ENCODE measurements at regions not wholly inside any gene's neighbourhood (a gene's known extent, or its start where the extent isn't known, plus 50 kb on each side); places are given as distances from the start of the nearest gene placed in this dataset.

DNA sequence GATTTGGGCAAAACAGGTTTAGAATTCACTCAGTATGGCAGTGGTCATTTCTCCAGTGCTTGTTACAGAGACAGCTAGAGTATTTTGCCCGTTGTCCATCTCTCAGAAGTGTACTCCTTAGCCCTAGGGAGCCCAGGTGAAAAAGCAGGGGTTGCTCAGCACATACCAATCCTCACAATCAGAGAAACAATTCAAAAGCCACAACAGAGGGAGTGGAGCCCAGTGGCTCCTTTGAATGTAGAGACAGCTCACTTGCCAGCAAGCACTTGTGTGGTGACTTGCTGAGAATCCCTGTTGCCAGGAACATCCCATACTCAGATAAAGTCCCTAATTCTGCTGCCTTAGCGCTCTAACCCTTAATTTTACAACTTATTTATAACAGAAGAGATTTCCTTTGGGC is 1488.3 kb downstream of the RPA4 start:
- no peak for TF ChIP-seq POLR2A (IDR thresholded peaks at IDR 0.05)
- no peak for DNase-seq
- Histone ChIP-seq H3K9me3 (no peaks in the 10 kb centered on the region), H3K27me3 (no peaks in the 10 kb centered on the region), H3K4me3 (no peak overlapping the region), H3K4me1 (no peaks in the 10 kb centered on the region), H3K27ac (no peak overlapping the region), H3K36me3 (replicated peaks in 1 of 2; ENCODE audit: insufficient read depth in 1 of 2, low read depth in 2 of 2) (no peaks in the 10 kb centered on the region)
- no peak for ATAC-seq
- 25 to 54% methylated on average over 1 to 2 of the region's 2 CpGs for WGBS, 2 donors
- intact Hi-C loops (cut with DNase I), result no loop called here

DNA sequence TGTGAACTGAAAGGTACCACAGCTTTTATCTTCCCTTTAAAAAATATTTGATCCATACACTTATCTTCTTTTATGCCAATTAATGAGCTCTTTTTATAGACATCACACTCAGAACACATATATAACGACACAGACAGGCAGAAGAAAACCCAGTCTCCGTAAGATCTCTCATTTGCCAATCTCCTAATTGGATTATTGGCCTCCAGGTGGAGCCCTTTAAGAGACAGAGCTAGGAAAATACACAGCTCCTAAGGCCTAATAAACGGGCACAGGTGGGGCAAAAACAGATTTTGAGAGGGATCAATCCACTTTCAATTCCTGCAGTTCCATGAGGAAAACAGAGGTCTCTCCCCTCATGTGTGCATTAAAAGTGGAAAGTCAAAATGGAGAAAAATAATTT is 1495.4 kb downstream of the RPA4 start:
- Histone ChIP-seq H3K4me3 (no peak overlapping the region), H3K27ac (no peak overlapping the region), H3K27me3 (no peaks in the 10 kb centered on the region), H3K9me3 (no peaks in the 10 kb centered on the region), H3K4me1 (no peaks in the 10 kb centered on the region), H3K36me3 (replicated peaks in 1 of 2; ENCODE audit: insufficient read depth in 1 of 2, low read depth in 2 of 2) (no peaks in the 10 kb centered on the region)
- 62 to 65% methylated on average over 3 of the region's 3 CpGs for WGBS, 2 donors
- no peak for DNase-seq
- no peak for TF ChIP-seq POLR2A (IDR thresholded peaks at IDR 0.05)
- TF ChIP-seq, protein P1, sequence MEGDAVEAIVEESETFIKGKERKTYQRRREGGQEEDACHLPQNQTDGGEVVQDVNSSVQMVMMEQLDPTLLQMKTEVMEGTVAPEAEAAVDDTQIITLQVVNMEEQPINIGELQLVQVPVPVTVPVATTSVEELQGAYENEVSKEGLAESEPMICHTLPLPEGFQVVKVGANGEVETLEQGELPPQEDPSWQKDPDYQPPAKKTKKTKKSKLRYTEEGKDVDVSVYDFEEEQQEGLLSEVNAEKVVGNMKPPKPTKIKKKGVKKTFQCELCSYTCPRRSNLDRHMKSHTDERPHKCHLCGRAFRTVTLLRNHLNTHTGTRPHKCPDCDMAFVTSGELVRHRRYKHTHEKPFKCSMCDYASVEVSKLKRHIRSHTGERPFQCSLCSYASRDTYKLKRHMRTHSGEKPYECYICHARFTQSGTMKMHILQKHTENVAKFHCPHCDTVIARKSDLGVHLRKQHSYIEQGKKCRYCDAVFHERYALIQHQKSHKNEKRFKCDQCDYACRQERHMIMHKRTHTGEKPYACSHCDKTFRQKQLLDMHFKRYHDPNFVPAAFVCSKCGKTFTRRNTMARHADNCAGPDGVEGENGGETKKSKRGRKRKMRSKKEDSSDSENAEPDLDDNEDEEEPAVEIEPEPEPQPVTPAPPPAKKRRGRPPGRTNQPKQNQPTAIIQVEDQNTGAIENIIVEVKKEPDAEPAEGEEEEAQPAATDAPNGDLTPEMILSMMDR (IDR thresholded peaks at IDR 0.05), result no peak
- intact Hi-C loops (cut with DNase I), result no loop called here
- no peak for ATAC-seq

DNA sequence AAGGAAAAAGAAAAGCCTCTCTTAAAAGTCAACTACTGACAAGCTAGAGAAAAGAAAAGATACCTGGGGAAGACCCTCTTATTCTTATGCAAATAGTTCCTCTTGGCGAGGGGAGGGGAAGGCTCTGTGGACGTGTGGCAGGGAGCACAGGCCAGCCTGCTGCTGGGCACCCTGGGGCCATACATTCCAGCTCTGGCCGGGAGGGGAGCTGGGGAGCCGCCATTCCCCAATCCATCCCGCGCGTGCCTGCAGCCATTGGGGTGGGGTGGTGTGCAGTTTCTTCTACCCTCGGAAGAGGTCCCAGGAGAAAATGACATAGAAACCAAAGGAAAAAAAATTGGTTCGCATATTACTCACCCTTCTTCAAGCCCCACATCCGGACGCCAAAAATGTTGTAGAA is 1496.4 kb downstream of the RPA4 start:
- DNase-seq, result no peak
- no peaks in the 10 kb centered on the region for H3K4me1 ChIP-seq
- no peaks in the 10 kb centered on the region for H3K27me3 ChIP-seq
- no peak overlapping the region for H3K4me3 ChIP-seq
- no peaks in the 10 kb centered on the region for H3K36me3 ChIP-seq (replicated peaks in 1 of 2; ENCODE audit: insufficient read depth in 1 of 2, low read depth in 2 of 2)
- H3K27ac ChIP-seq, result no peak overlapping the region
- ATAC-seq, result no peak
- no peaks in the 10 kb centered on the region for H3K9me3 ChIP-seq
- intact Hi-C loops (cut with DNase I), result no loop called here
- TF ChIP-seq, protein P1 (IDR thresholded peaks at IDR 0.05), result no peak
- no peak for TF ChIP-seq POLR2A (IDR thresholded peaks at IDR 0.05)
- 68 to 76% methylated on average over 8 to 11 of the region's 11 CpGs for WGBS, 2 donors

DNA sequence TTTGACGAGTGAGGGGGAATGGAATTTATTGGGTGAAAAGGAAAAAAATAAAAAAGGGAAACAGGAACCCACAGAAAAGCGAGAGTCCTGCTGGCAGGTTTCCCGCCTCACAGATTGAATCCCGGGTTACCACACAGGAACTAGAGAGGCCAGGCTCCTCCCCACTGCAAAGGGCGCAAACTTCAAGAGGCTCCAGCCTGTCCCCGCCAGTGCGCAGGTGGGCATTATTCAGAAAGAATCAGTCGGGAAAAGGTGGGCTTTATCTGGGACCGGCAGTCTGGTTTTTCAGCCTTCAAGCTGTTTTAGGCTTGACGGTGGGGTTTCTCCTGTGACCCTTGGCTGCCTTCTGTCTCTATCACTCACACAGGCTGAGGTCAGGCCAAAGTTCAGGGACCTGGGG is 1496.8 kb downstream of the RPA4 start:
- ATAC-seq (no peak), DNase-seq (no peak)
- intact Hi-C loops (cut with DNase I), result no loop called here
- WGBS, 2 donors, result 64 to 73% methylated on average over 4 to 8 of the region's 10 CpGs
- Histone ChIP-seq H3K27ac (no peak overlapping the region), H3K36me3 (replicated peaks in 1 of 2; ENCODE audit: insufficient read depth in 1 of 2, low read depth in 2 of 2) (no peaks in the 10 kb centered on the region), H3K4me3 (no peak overlapping the region), H3K4me1 (no peaks in the 10 kb centered on the region), H3K9me3 (no peaks in the 10 kb centered on the region), H3K27me3 (no peaks in the 10 kb centered on the region)
- TF ChIP-seq POLR2A (IDR thresholded peaks at IDR 0.05), result no peak
- TF ChIP-seq, protein P1 (IDR thresholded peaks at IDR 0.05), result no peak

DNA sequence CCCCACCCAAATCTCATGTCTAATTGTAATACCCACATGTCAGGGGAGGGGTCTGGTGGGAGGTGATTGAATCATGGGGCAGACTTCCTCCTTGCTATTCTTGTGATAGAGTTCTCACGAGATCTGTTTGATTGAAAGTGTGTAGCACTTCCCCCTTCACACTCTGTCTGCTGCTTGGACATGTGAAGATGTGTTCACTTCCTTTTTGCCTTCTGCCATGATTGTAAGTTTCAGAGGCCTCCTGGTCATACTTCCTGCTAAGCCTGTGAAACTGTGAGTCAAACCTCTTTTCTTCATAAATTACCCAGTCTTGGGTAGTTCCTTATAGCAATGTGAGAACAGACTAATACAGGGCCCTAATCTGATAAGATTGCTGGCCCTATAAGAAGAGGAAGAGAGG is 1514.8 kb downstream of the RPA4 start:
- no peaks in the 10 kb centered on the region for H3K4me1 ChIP-seq
- no peak overlapping the region for H3K27ac ChIP-seq
- no peak for ATAC-seq
- TF ChIP-seq POLR2A (IDR thresholded peaks at IDR 0.05), result no peak
- TF ChIP-seq, protein P1 (IDR thresholded peaks at IDR 0.05), result no peak
- intact Hi-C loops (cut with DNase I), result no loop called here
- H3K36me3 ChIP-seq (replicated peaks in 1 of 2; ENCODE audit: insufficient read depth in 1 of 2, low read depth in 2 of 2), result no peaks in the 10 kb centered on the region
- 17 to 67% methylated on average over 1 of the region's 1 CpG for WGBS, 2 donors
- no peak overlapping the region for H3K4me3 ChIP-seq
- DNase-seq, result no peak
- no peaks in the 10 kb centered on the region for H3K27me3 ChIP-seq
- no peaks in the 10 kb centered on the region for H3K9me3 ChIP-seq
